ENCODE measurements at regions not wholly inside any gene's neighbourhood (a gene's known extent, or its start where the extent isn't known, plus 50 kb on each side); places are given as distances from the start of the nearest gene placed in this dataset.

DNA sequence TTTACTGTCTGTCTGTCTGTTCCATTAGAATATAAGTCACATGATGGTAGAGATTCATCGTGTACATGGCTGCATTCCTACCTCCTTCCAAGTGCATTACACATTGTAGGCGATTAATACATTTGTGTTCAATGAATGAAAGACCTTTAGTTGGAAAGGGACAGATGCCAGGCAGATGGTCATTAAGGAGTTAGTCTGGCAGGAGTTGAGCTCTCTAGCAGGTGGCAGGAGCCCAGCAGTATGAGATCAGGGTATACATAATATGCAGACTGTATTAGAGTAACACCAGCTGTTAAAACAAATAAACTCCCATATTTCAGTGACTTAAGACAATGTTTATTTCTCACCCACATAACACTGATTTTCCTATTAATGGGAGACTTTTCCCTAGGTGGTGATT, 147.7 kb upstream of the LARGE1 start:
- no peaks in the 10 kb centered on the region for H3K9me3 ChIP-seq (ENCODE audit: low read length)
- H2AFZ ChIP-seq (ENCODE audit: low read depth, low read length), result no peak overlapping the region
- H3K36me3 ChIP-seq (ENCODE audit: insufficient read depth, low read length), result no peaks in the 10 kb centered on the region
- peaks cover 3% of the 10 kb centered on the region for H3K27me3 ChIP-seq (ENCODE audit: insufficient read depth, low read length)
- H3K4me3 ChIP-seq (ENCODE audit: low read length), result no peak overlapping the region
- H3K4me1 ChIP-seq (ENCODE audit: insufficient read depth, low read length), result no peaks in the 10 kb centered on the region

DNA sequence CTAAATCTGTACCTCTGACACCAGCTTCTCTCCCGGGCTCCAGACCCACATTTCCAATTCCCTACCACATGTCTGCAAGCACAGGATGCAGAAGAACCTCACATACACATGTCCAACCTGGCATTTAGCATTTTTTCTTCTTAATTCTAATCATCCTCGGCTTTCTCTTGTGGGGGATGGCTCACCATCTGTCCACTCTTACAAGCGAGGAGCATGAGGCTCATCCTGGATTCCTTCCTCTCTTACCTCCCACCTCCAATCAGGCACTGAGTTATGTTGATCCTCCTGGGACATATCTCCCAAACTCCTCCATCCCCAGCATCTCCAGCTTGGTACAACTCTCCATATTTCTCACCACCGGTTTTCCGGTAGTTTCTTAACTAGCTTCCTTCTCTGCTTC, 149.8 kb upstream of the LARGE1 start:
- Histone ChIP-seq H3K36me3 (ENCODE audit: insufficient read depth, low read length) (no peaks in the 10 kb centered on the region), H3K9me3 (ENCODE audit: low read length) (no peaks in the 10 kb centered on the region), H3K4me3 (ENCODE audit: low read length) (no peak overlapping the region), H2AFZ (ENCODE audit: low read depth, low read length) (no peak overlapping the region), H3K27me3 (ENCODE audit: insufficient read depth, low read length) (peaks cover 7% of the 10 kb centered on the region), H3K4me1 (ENCODE audit: insufficient read depth, low read length) (no peaks in the 10 kb centered on the region)

DNA sequence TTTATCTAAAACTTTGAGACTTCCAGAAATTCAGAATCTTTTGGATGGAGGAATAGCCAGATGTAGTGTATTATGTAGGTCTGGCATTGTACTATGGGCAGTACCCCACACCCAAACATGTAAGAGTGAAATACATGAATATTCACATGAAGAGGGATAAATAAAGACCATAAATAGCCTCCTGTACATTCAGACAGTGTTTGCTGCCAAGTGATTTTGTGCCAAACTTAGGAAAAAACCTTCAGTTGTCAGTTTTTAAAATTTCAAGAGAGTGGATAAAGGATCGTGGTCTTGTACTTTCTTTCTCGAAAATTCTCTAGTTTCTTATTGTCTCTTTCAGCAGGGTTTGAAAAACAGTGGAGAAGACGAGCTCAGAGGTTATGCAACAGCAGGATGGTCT, 150.3 kb upstream of the LARGE1 start:
- Histone ChIP-seq H3K4me3 (ENCODE audit: low read length) (no peak overlapping the region), H3K36me3 (ENCODE audit: insufficient read depth, low read length) (no peaks in the 10 kb centered on the region), H3K4me1 (ENCODE audit: insufficient read depth, low read length) (no peaks in the 10 kb centered on the region), H3K9me3 (ENCODE audit: low read length) (no peaks in the 10 kb centered on the region), H2AFZ (ENCODE audit: low read depth, low read length) (no peak overlapping the region), H3K27me3 (ENCODE audit: insufficient read depth, low read length) (peaks cover 7% of the 10 kb centered on the region)

DNA sequence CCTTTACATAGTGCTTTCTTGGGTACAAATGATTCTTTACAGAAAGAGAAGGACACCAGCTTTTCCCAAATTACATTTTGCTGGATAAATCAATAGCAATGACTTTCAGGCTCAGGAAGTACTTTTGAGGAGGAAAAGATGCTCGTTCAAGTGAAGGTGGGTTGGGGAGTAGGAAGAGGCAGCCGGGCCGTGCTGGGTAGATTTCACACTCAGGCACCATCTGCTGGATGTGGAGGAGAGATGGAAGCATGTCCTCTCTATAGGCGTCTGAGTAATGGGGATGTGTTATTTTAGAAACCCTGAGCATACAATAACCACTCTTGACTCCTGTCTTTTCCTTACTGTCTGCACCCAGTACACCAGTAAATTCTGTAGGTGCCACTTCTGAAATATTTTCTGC, 152.3 kb upstream of the LARGE1 start:
- no peaks in the 10 kb centered on the region for H3K4me1 ChIP-seq (ENCODE audit: insufficient read depth, low read length)
- no peak overlapping the region for H2AFZ ChIP-seq (ENCODE audit: low read depth, low read length)
- H3K4me3 ChIP-seq (ENCODE audit: low read length), result no peak overlapping the region
- peaks cover 7% of the 10 kb centered on the region for H3K27me3 ChIP-seq (ENCODE audit: insufficient read depth, low read length)
- H3K9me3 ChIP-seq (ENCODE audit: low read length), result no peaks in the 10 kb centered on the region
- no peaks in the 10 kb centered on the region for H3K36me3 ChIP-seq (ENCODE audit: insufficient read depth, low read length)

DNA sequence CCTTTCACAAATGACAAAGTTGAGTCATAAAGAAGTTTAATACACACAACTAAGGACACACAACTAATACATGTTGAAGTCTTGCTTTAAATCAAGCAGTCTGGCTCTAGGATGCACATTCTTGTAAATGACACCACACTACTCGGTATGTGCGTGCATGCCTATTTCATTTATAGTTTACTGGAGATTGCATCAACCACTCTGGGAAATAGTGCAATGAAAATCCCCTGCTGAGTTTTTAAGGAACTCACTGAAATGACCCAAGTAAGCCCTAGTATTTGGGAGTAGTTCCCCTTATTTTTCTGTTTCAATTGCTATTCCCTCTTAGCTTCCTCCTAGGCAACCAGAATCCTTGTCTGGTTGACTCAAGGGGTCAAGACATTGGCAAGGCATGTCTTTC, 160.2 kb upstream of the LARGE1 start:
- Histone ChIP-seq H3K9me3 (ENCODE audit: low read length) (no peaks in the 10 kb centered on the region), H3K4me1 (ENCODE audit: insufficient read depth, low read length) (no peaks in the 10 kb centered on the region), H3K27me3 (ENCODE audit: insufficient read depth, low read length) (no peaks in the 10 kb centered on the region), H3K36me3 (ENCODE audit: insufficient read depth, low read length) (no peaks in the 10 kb centered on the region), H3K4me3 (ENCODE audit: low read length) (no peak overlapping the region), H2AFZ (ENCODE audit: low read depth, low read length) (no peak overlapping the region)

DNA sequence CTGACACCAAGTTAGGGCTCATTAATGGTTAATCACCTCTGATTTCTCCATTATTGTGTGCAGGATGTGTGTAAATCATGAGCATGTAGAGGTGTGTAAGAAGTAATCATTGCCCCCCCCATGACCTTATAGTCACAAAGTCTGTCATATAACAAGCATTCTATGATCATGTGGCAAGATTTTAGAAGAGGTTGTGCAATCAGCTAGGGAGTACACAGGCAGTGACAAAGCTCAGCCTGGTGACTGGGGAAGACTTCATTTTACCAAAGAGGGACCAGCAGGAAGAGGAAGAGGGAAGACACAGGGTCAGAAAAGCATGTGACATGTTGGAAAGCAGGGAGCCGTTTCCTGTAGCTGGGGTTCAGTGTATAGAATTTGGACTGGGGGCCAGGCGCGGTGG, 176.5 kb upstream of the LARGE1 start:
- Histone ChIP-seq H3K4me1 (ENCODE audit: insufficient read depth, low read length) (no peaks in the 10 kb centered on the region), H3K27me3 (ENCODE audit: insufficient read depth, low read length) (no peaks in the 10 kb centered on the region), H2AFZ (ENCODE audit: low read depth, low read length) (no peak overlapping the region), H3K36me3 (ENCODE audit: insufficient read depth, low read length) (no peaks in the 10 kb centered on the region), H3K4me3 (ENCODE audit: low read length) (no peak overlapping the region), H3K9me3 (ENCODE audit: low read length) (no peaks in the 10 kb centered on the region)

DNA sequence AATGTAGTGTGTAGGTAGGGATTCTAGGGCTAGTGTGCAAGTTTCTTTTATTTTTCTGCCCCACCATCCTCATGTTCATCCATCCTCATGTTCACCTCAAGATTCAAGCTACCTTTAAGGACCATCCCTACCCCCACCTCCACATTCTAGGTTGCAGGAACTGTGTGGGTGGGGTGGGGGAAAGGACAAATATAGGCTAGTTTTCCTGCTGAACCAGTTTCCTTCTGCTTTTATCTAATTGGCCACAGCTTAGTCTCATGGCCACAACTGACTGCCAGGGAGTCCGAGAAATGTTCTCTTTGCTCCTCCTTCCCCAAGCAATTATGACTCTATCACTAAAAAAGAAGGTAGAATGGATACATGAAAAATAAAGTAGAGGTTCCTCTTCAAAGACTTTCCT, 179.0 kb upstream of the LARGE1 start:
- Histone ChIP-seq H3K27me3 (ENCODE audit: insufficient read depth, low read length) (no peaks in the 10 kb centered on the region), H3K4me1 (ENCODE audit: insufficient read depth, low read length) (no peaks in the 10 kb centered on the region), H3K4me3 (ENCODE audit: low read length) (no peak overlapping the region), H3K36me3 (ENCODE audit: insufficient read depth, low read length) (no peaks in the 10 kb centered on the region), H2AFZ (ENCODE audit: low read depth, low read length) (no peak overlapping the region), H3K9me3 (ENCODE audit: low read length) (no peaks in the 10 kb centered on the region)

DNA sequence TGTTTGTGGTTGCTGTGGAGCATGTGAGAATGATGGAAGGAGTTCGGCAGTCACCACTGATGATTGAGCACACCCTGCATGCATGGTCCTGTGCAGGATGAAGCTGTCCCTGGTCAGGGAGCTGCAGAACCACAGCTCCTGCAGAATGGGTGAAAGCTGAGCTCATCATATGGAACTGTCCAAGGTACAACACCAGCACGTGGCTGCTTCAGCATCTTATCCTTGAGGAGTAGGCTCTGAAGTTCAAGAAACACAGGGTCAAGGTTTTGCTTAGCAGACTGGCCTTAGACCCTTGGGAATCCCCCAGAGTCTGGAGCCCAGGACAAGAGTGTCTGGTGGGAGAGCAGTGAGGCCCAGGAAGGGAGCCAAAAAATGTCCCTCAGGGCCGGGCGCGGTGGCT, 182.4 kb upstream of the LARGE1 start:
- no peaks in the 10 kb centered on the region for H3K36me3 ChIP-seq (ENCODE audit: insufficient read depth, low read length)
- H2AFZ ChIP-seq (ENCODE audit: low read depth, low read length), result no peak overlapping the region
- H3K4me1 ChIP-seq (ENCODE audit: insufficient read depth, low read length), result no peaks in the 10 kb centered on the region
- H3K4me3 ChIP-seq (ENCODE audit: low read length), result no peak overlapping the region
- H3K27me3 ChIP-seq (ENCODE audit: insufficient read depth, low read length), result no peaks in the 10 kb centered on the region
- no peaks in the 10 kb centered on the region for H3K9me3 ChIP-seq (ENCODE audit: low read length)

DNA sequence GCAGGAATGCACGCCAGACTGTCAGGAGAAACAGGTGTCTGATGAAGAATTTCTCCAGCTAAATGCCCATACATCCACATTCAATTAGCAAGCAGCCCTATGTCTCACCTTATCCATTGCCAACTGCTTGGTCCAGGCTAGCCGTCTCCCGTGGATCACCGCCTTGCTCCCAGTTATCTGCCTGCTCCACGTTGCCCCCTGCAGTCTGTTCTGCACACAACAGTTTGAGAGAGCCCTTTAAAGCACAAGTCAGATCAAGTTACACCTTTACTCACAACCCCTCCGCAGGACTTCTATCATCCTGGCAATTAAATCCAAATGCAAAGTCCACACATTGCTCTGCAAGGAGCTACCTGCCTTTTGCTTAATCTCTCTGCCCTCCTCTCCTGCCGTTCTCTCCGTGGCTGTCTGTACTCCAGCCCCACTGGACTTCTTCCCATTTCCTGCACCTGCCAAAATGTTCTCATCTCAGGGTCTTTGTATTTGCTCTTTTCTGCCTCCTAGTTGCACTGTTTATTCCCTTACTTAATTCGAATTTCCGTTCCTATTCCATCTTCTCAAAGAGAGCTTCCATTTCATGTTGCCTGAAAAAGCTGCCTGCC, 185.3 kb upstream of the LARGE1 start:
- Histone ChIP-seq H3K27me3 (ENCODE audit: insufficient read depth, low read length) (no peaks in the 10 kb centered on the region), H2AFZ (ENCODE audit: low read depth, low read length) (no peak overlapping the region), H3K36me3 (ENCODE audit: insufficient read depth, low read length) (no peaks in the 10 kb centered on the region), H3K9me3 (ENCODE audit: low read length) (no peaks in the 10 kb centered on the region), H3K4me3 (ENCODE audit: low read length) (no peak overlapping the region), H3K4me1 (ENCODE audit: insufficient read depth, low read length) (no peaks in the 10 kb centered on the region)

DNA sequence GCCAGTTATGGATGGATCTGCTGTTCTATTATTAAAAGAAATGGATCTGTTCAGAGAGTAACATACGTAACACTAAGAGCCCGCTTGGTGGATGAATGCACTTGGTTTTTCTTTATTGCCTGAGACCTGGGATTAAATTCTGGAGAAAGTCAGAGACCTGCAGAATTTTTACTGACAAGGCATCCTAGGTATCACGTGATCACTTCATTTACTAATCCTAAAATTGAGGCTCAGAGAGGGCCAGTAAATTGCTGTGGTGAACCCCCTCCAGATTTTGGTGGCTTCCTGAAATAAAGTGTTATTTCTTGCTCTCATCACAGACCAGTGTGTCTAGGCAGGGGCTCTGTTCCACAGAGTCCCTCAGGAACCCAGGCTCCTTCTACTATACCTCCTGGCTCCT, 187.9 kb upstream of the LARGE1 start:
- no peaks in the 10 kb centered on the region for H3K4me1 ChIP-seq (ENCODE audit: insufficient read depth, low read length)
- no peaks in the 10 kb centered on the region for H3K27me3 ChIP-seq (ENCODE audit: insufficient read depth, low read length)
- H2AFZ ChIP-seq (ENCODE audit: low read depth, low read length), result no peak overlapping the region
- no peaks in the 10 kb centered on the region for H3K9me3 ChIP-seq (ENCODE audit: low read length)
- H3K36me3 ChIP-seq (ENCODE audit: insufficient read depth, low read length), result no peaks in the 10 kb centered on the region
- H3K4me3 ChIP-seq (ENCODE audit: low read length), result no peak overlapping the region

DNA sequence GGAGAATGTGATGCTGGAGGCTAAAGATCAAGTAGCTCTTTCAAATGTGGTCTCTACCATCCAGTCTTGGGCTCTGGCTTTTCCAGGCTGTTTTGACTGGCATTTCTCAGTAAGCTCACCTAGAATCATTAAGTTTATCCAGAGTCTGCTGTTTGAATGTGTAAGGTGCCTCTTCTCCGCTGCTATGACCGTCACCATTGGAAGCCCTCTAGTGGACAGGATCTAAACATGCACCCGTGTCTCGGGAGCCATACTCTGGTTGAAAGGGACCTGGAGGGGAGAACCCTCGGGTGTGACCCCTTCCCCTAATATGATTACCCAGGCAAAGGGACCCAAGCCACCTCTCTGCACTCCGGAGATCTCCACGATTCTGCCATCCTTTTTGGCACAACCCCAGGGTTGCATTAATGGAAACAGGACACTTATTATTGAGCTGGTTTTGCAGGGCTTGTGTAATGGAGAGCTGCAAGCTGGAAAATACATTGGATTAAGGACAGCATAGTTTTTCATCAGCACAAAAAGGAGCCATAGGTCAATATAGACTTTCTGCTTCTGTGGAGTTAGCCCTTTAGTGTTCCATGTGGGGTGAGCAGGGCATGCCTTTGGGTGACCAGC, 191.0 kb upstream of the LARGE1 start:
- Histone ChIP-seq H3K4me1 (ENCODE audit: insufficient read depth, low read length) (no peaks in the 10 kb centered on the region), H3K36me3 (ENCODE audit: insufficient read depth, low read length) (no peaks in the 10 kb centered on the region), H2AFZ (ENCODE audit: low read depth, low read length) (no peak overlapping the region), H3K27me3 (ENCODE audit: insufficient read depth, low read length) (no peaks in the 10 kb centered on the region), H3K4me3 (ENCODE audit: low read length) (no peak overlapping the region), H3K9me3 (ENCODE audit: low read length) (peaks cover 2% of the 10 kb centered on the region)

DNA sequence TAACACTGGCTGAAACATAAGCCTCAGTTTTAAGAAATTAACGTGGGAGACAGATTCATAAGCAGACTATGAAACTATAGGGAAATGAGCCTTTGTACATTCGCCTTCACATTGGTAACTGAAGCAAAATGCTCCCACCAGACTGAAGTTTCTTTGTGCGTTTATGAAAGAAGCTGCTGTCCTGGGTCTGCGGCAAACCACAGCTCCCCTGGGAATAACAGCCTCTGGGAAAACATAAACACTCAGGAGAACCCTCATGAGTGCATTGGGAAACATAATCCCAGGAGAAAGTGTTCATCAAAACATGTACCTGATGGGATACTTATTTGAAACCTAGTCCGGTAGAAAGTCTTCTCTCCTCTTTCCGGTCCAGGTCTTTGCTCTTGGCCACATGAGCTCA, 193.1 kb upstream of the LARGE1 start:
- peaks cover 2% of the 10 kb centered on the region for H3K9me3 ChIP-seq (ENCODE audit: low read length)
- H3K27me3 ChIP-seq (ENCODE audit: insufficient read depth, low read length), result no peaks in the 10 kb centered on the region
- H2AFZ ChIP-seq (ENCODE audit: low read depth, low read length), result no peak overlapping the region
- H3K36me3 ChIP-seq (ENCODE audit: insufficient read depth, low read length), result no peaks in the 10 kb centered on the region
- no peak overlapping the region for H3K4me3 ChIP-seq (ENCODE audit: low read length)
- H3K4me1 ChIP-seq (ENCODE audit: insufficient read depth, low read length), result no peaks in the 10 kb centered on the region

DNA sequence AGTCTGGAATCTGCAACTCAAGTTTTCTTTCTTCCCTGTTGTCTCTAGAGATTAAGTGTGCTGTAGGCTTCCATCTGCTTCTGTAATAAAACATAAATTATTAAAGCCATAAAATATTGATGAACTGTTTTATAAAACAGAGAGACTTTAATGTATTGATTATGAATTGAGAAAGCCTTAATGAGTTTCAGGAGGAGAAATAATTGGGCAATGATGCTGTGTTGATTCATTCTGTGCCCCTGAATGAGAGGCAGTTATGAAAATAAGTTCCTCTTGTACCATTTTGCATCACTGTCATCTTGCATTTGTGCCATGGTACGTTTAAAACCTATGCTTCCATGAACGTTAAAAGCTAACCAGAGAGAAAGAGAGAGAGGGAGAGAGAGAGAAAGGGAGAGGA, 194.1 kb upstream of the LARGE1 start:
- no peaks in the 10 kb centered on the region for H3K36me3 ChIP-seq (ENCODE audit: insufficient read depth, low read length)
- H3K4me3 ChIP-seq (ENCODE audit: low read length), result no peak overlapping the region
- H3K9me3 ChIP-seq (ENCODE audit: low read length), result peaks cover 2% of the 10 kb centered on the region
- H2AFZ ChIP-seq (ENCODE audit: low read depth, low read length), result no peak overlapping the region
- H3K4me1 ChIP-seq (ENCODE audit: insufficient read depth, low read length), result no peaks in the 10 kb centered on the region
- H3K27me3 ChIP-seq (ENCODE audit: insufficient read depth, low read length), result no peaks in the 10 kb centered on the region

DNA sequence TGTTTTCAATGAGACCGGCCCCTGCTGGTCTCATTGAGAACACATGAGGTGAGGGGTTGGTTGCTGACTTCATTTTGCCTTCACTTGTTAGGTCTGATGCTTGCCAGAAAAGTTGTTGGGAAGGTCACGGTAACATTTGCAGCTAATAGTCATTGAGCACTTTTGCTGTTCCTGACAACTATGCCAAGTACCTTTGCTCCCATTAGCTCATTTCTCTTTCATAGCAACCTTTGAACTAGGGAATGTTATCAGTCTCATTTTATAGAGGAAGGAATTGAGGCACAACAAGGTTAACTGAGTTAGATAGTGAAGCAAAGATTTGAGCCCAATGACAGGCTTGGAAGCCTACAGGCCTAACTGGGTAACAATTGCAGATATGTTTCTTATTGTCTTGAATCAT, 195.4 kb upstream of the LARGE1 start:
- Histone ChIP-seq H3K27me3 (ENCODE audit: insufficient read depth, low read length) (no peaks in the 10 kb centered on the region), H3K4me1 (ENCODE audit: insufficient read depth, low read length) (peaks cover 6% of the 10 kb centered on the region), H3K9me3 (ENCODE audit: low read length) (peaks cover 2% of the 10 kb centered on the region), H2AFZ (ENCODE audit: low read depth, low read length) (no peak overlapping the region), H3K4me3 (ENCODE audit: low read length) (no peak overlapping the region), H3K36me3 (ENCODE audit: insufficient read depth, low read length) (no peaks in the 10 kb centered on the region)
